ENCODE measurements at regions not wholly inside any gene's neighbourhood (a gene's known extent, or its start where the extent isn't known, plus 50 kb on each side); places are given as distances from the start of the nearest gene placed in this dataset.

GRCh38 chr13:53638040-53638439 lies 609.4 kb downstream of the OLFM4 start:
- Mint-ChIP-seq H3K4me1 (no peaks in the 10 kb centered on the region), H3K27me3 (ENCODE audit: low read depth) (no peaks in the 10 kb centered on the region)
- TF ChIP-seq CTCF (conservative IDR thresholded peaks at IDR 0.05): no peak

More at GRCh38 chr13:53638040-53638439, 609.4 kb downstream of the OLFM4 start:
- H3K79me1 ChIP-seq (ENCODE audit: insufficient read depth, low read depth, low read length, poor library complexity, severe bottlenecking): no peaks in the 10 kb centered on the region
- no peak overlapping the region for H4K91ac ChIP-seq (ENCODE audit: insufficient read length, low read depth, low read length)
- H2AK5ac ChIP-seq (ENCODE audit: insufficient read length, low read length): no peak overlapping the region
- H3T11ph ChIP-seq (ENCODE audit: low read length): no peak overlapping the region
- DNase-seq: no peak
- H2BK20ac ChIP-seq (ENCODE audit: low read depth, low read length, poor library complexity, severe bottlenecking): no peak overlapping the region
- WGBS (ENCODE audit: extremely low coverage, insufficient read length, low lambda C conversion rate): no CpG with 5 or more reads among the region's 2 CpGs
- Mint-ChIP-seq H3K36me3 (ENCODE audit: insufficient read depth in 1 of 3, low read depth in 3 of 3) (no peaks in the 10 kb centered on the region), H3K9me3 (no peaks in the 10 kb centered on the region), H3K27ac (no peak overlapping the region), H3K4me3 (no peak overlapping the region)
- no peaks in the 10 kb centered on the region for H3K23me2 ChIP-seq (ENCODE audit: insufficient read length, low read depth, low read length, poor library complexity, severe bottlenecking)
- no peak overlapping the region for H2BK120ac ChIP-seq (ENCODE audit: low read depth, low read length, poor library complexity, severe bottlenecking)
- no peak overlapping the region for H4K8ac ChIP-seq (replicated peaks; ENCODE audit: insufficient read length, low read depth, low read length)
- H3K9me3 ChIP-seq (ENCODE audit: control insufficient read depth, low read depth, low read length): no peaks in the 10 kb centered on the region
- H2BK12ac ChIP-seq (ENCODE audit: insufficient read length, low read depth, low read length): no peak overlapping the region
- no peak overlapping the region for H2BK15ac ChIP-seq (ENCODE audit: low read depth, low read length)
- H3K23ac ChIP-seq (ENCODE audit: insufficient read length, low read depth, low read length): no peak overlapping the region
- H3K79me2 ChIP-seq (ENCODE audit: insufficient read depth, low read length): no peaks in the 10 kb centered on the region
- H3K4me1 ChIP-seq (ENCODE audit: insufficient read depth, low read length): no peaks in the 10 kb centered on the region
- H2AFZ ChIP-seq (ENCODE audit: low read length): no peak overlapping the region
- H3K9ac ChIP-seq (ENCODE audit: extremely low read depth, insufficient read length, low read length): no peak overlapping the region
- H3K56ac ChIP-seq (ENCODE audit: insufficient read length, low read depth, low read length): no peak overlapping the region
- H3K18ac ChIP-seq (ENCODE audit: insufficient read length, low read depth, low read length): no peak overlapping the region
- H3K27ac ChIP-seq (ENCODE audit: insufficient read length, low read depth, low read length): no peak overlapping the region
- H2BK5ac ChIP-seq (ENCODE audit: insufficient read length, low read length): no peak overlapping the region
- H3K4ac ChIP-seq (ENCODE audit: low read depth, low read length): no peak overlapping the region
- H3K14ac ChIP-seq (ENCODE audit: insufficient read depth, low read length): no peak overlapping the region
- H4K20me1 ChIP-seq (ENCODE audit: control insufficient read depth, insufficient read depth, insufficient read length): no peaks in the 10 kb centered on the region
- no peak overlapping the region for H3K4me2 ChIP-seq (ENCODE audit: insufficient read depth, insufficient read length, low read length)
- no peak overlapping the region for H4K5ac ChIP-seq (ENCODE audit: insufficient read length, low read depth, low read length)
- no peaks in the 10 kb centered on the region for H3K27me3 ChIP-seq (ENCODE audit: insufficient read depth, low read length)

Measured in H9 (cell line).